SK-N-SH (cell line): ENCODE measurements at regions not wholly inside any gene's neighbourhood (a gene's known extent, or its start where the extent isn't known, plus 50 kb on each side); places are given as distances from the start of the nearest gene placed in this dataset.

Experiments
- ELF1 ChIP-seq: IDR thresholded peaks from 2 replicates; pipeline ENCODE4 v1.4.0; 2012
- EP300 ChIP-seq, 2 experiments: IDR thresholded peaks; 2 replicates each; pipeline versions ENCODE4 v1.4.0 to v1.6.1; 2012; ENCODE audit warnings: borderline replicate concordance in 1 of 2, low read depth in 1 of 2, low read length in 1 of 2
- GABPA ChIP-seq: IDR thresholded peaks from 2 replicates; pipeline ENCODE4 v1.4.0; 2012; ENCODE audit warnings: low read depth, mild to moderate bottlenecking
- JUND ChIP-seq: IDR thresholded peaks from 2 replicates; pipeline ENCODE4 v1.4.0; 2012
- NRF1 ChIP-seq: IDR thresholded peaks from 2 replicates; pipeline ENCODE4 v1.6.1; 2012; ENCODE audit warnings: low read depth, mild to moderate bottlenecking, low read length
- TAF1 ChIP-seq: IDR thresholded peaks from 2 replicates; pipeline ENCODE4 v1.6.1; 2012; ENCODE audit warnings: low read depth, mild to moderate bottlenecking, low read length, moderate library complexity, borderline replicate concordance
- TCF12 ChIP-seq: IDR thresholded peaks from 2 replicates; pipeline ENCODE4 v1.4.0; 2012
- TF ChIP-seq, protein P1 (sequence below): fragments of 200-600 bp; sonication (generic); IDR thresholded peaks from 2 replicates; pipeline ENCODE4 v1.6.1; 2017; ENCODE audit warnings: antibody characterized with exemption, mild to moderate bottlenecking, moderate library complexity
- TF ChIP-seq, protein P2 (sequence below): fragments of 150-350 bp; IDR thresholded peaks from 2 replicates; pipeline ENCODE4 v1.6.1; 2017; ENCODE audit warnings: antibody characterized with exemption, low read length, low read depth, borderline replicate concordance
- TF ChIP-seq, protein P3 (sequence below): IDR thresholded peaks from 2 replicates; pipeline ENCODE4 v1.4.0; 2012; ENCODE audit warnings: low read depth, borderline replicate concordance
- TF ChIP-seq, protein P4 (sequence below): IDR thresholded peaks from 2 replicates; pipeline ENCODE4 v1.4.0; 2012; ENCODE audit warnings: low read depth

DNA sequence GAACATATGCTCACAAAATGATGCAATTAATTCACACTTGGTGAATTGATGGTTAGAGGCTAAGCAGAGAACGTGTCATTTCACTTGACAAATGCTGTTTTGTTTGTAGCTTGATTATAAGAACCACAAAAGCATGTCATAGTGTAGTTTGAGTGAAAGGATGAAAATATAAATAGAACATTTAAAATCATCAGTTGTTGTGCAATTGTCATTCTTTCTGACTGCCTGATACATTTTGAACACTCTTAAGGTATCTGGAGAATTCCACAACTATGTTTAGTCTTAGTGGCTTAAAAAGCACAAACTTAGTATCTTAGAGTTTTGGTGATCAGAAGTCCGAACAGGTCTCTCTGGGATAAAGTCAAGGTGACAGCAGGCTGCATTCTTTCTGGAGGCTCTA lies 129.4 kb downstream of the BASP1 start:
- TF ChIP-seq GABPA, result no peak
- TF ChIP-seq, protein P1, sequence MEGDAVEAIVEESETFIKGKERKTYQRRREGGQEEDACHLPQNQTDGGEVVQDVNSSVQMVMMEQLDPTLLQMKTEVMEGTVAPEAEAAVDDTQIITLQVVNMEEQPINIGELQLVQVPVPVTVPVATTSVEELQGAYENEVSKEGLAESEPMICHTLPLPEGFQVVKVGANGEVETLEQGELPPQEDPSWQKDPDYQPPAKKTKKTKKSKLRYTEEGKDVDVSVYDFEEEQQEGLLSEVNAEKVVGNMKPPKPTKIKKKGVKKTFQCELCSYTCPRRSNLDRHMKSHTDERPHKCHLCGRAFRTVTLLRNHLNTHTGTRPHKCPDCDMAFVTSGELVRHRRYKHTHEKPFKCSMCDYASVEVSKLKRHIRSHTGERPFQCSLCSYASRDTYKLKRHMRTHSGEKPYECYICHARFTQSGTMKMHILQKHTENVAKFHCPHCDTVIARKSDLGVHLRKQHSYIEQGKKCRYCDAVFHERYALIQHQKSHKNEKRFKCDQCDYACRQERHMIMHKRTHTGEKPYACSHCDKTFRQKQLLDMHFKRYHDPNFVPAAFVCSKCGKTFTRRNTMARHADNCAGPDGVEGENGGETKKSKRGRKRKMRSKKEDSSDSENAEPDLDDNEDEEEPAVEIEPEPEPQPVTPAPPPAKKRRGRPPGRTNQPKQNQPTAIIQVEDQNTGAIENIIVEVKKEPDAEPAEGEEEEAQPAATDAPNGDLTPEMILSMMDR, result no peak
- TF ChIP-seq, protein P2, sequence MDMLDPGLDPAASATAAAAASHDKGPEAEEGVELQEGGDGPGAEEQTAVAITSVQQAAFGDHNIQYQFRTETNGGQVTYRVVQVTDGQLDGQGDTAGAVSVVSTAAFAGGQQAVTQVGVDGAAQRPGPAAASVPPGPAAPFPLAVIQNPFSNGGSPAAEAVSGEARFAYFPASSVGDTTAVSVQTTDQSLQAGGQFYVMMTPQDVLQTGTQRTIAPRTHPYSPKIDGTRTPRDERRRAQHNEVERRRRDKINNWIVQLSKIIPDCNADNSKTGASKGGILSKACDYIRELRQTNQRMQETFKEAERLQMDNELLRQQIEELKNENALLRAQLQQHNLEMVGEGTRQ, result no peak
- no peak for TF ChIP-seq TAF1
- no peak for TF ChIP-seq TCF12
- no peak for TF ChIP-seq JUND
- TF ChIP-seq EP300 (IDR thresholded peaks at IDR 0.05; ENCODE audit: borderline replicate concordance in 1 of 2, low read depth in 1 of 2, low read length in 1 of 2), result no peak
- no peak for TF ChIP-seq NRF1
- no peak for TF ChIP-seq ELF1
- TF ChIP-seq, protein P3, sequence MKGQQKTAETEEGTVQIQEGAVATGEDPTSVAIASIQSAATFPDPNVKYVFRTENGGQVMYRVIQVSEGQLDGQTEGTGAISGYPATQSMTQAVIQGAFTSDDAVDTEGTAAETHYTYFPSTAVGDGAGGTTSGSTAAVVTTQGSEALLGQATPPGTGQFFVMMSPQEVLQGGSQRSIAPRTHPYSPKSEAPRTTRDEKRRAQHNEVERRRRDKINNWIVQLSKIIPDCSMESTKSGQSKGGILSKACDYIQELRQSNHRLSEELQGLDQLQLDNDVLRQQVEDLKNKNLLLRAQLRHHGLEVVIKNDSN, result no peak
- TF ChIP-seq, protein P4, sequence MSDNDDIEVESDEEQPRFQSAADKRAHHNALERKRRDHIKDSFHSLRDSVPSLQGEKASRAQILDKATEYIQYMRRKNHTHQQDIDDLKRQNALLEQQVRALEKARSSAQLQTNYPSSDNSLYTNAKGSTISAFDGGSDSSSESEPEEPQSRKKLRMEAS, result no peak
